Fibroblast of lung (primary cell): ENCODE measurements at regions not wholly inside any gene's neighbourhood (a gene's known extent, or its start where the extent isn't known, plus 50 kb on each side); places are given as distances from the start of the nearest gene placed in this dataset.

Source experiments
- DNase-seq, 2 donors: peaks; one replicate each; pipeline versions ENCODE4 v3.0.0 to v3.0.0-alpha.2; 2010; ENCODE audit warnings: low read depth in 2 of 2
- H2AFZ ChIP-seq: 2 replicates; pipeline ENCODE4 v1.5.1; 2012; ENCODE audit warnings: low read length, control low read depth, inconsistent platforms
- H3K27ac ChIP-seq: 2 replicates; pipeline ENCODE4 v1.5.1; 2011; ENCODE audit warnings: low read length, control low read depth; ENCODE audit not compliant: insufficient read depth
- H3K27me3 ChIP-seq: 2 replicates; pipeline ENCODE4 v1.5.1; 2011; ENCODE audit warnings: mild to moderate bottlenecking, low read length; ENCODE audit not compliant: control insufficient read depth, insufficient read depth
- H3K36me3 ChIP-seq: 2 replicates; pipeline ENCODE4 v1.5.1; 2011; ENCODE audit warnings: low read length; ENCODE audit not compliant: control insufficient read depth, insufficient read depth
- H3K4me1 ChIP-seq: 2 replicates; pipeline ENCODE4 v1.5.1; 2011; ENCODE audit warnings: low read length; ENCODE audit not compliant: control insufficient read depth, insufficient read depth; ENCODE audit errors: extremely low read depth
- H3K4me2 ChIP-seq: 2 replicates; pipeline ENCODE4 v1.5.1; 2011; ENCODE audit warnings: low read length, control low read depth; ENCODE audit not compliant: insufficient read depth; ENCODE audit errors: extremely low read depth
- H3K4me3 ChIP-seq, 4 experiments: fragments of 200-600 bp in 1 of 4; sonication (generic) in 1 of 4; replicated peaks in 1 of 4; 2 replicates each; pipeline ENCODE4 v1.5.1; 2011 to 2016; ENCODE audit warnings: low read length in 4 of 4, low read depth in 3 of 4, mild to moderate bottlenecking in 3 of 4, control low read depth in 2 of 4, inconsistent platforms in 1 of 4, mixed read lengths in 1 of 4; ENCODE audit not compliant: insufficient read depth in 1 of 4; ENCODE audit errors: control extremely low read depth in 1 of 4
- H3K79me2 ChIP-seq: 2 replicates; pipeline ENCODE4 v1.5.1; 2012; ENCODE audit warnings: mild to moderate bottlenecking, low read length, inconsistent platforms; ENCODE audit not compliant: control insufficient read depth, insufficient read depth
- H3K9ac ChIP-seq: 2 replicates; pipeline ENCODE4 v1.5.1; 2011; ENCODE audit warnings: mild to moderate bottlenecking, low read length, control low read depth; ENCODE audit not compliant: insufficient read depth
- H3K9me3 ChIP-seq: 2 replicates; pipeline ENCODE4 v1.5.1; 2012; ENCODE audit warnings: low read depth, low read length; ENCODE audit not compliant: control insufficient read depth, insufficient read depth
- H4K20me1 ChIP-seq: 2 replicates; pipeline ENCODE4 v1.5.1; 2011; ENCODE audit warnings: low read length; ENCODE audit not compliant: control insufficient read depth, insufficient read depth; ENCODE audit errors: extremely low read depth
- EZH2 ChIP-seq: IDR thresholded peaks from 2 replicates; pipeline ENCODE4 v1.5.1; 2012; ENCODE audit warnings: low read length, control low read depth, mild to moderate bottlenecking; ENCODE audit errors: missing control alignments
- TF ChIP-seq, protein P1 (sequence below), 2 donors: IDR thresholded peaks in 1 of 2; conservative IDR thresholded peaks in 1 of 2; 1 replicate in 1 of 2; 2 replicates in 1 of 2; pipeline ENCODE4 v1.5.1; 2011 to 2012; ENCODE audit warnings: low read length in 2 of 2, control low read depth in 1 of 2, inconsistent platforms in 1 of 2, low read depth in 1 of 2, mild to moderate bottlenecking in 1 of 2

DNA sequence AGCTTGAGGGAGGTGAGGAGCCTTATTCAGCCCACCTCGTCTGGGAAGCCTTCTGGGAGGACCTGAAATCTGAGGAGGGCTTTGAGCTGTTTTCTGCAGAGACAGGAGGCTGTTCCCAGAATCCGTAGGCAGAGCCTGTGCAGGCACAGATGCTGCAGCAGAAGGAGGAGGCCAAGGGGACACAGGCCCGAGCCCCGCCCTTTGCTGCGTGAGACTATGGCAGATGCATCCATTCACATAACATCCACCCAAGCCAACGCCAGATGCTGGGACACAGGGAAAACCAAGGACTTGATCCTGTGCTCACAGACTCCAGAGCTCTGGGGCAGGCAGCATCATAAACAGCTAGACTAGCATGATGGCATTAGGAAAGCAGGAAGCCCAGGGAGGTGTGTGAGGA lies 98.2 kb downstream of the KCNF1 start:
- H3K27ac ChIP-seq = no peak overlapping the region
- H3K79me2 ChIP-seq = no peaks in the 10 kb centered on the region
- peaks cover 2% of the 10 kb centered on the region for H3K27me3 ChIP-seq
- TF ChIP-seq, protein P1, sequence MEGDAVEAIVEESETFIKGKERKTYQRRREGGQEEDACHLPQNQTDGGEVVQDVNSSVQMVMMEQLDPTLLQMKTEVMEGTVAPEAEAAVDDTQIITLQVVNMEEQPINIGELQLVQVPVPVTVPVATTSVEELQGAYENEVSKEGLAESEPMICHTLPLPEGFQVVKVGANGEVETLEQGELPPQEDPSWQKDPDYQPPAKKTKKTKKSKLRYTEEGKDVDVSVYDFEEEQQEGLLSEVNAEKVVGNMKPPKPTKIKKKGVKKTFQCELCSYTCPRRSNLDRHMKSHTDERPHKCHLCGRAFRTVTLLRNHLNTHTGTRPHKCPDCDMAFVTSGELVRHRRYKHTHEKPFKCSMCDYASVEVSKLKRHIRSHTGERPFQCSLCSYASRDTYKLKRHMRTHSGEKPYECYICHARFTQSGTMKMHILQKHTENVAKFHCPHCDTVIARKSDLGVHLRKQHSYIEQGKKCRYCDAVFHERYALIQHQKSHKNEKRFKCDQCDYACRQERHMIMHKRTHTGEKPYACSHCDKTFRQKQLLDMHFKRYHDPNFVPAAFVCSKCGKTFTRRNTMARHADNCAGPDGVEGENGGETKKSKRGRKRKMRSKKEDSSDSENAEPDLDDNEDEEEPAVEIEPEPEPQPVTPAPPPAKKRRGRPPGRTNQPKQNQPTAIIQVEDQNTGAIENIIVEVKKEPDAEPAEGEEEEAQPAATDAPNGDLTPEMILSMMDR (conservative IDR thresholded peaks at IDR 0.05 in 1 of 2, IDR thresholded peaks at IDR 0.05 in 1 of 2; ENCODE audit: low read depth in 1 of 2, low read length in 2 of 2) = no peak
- TF ChIP-seq EZH2 = no peak
- no peak overlapping the region for H2AFZ ChIP-seq
- H3K4me1 ChIP-seq = no peaks in the 10 kb centered on the region
- H3K9ac ChIP-seq = no peak overlapping the region
- no peak overlapping the region for H3K4me2 ChIP-seq
- no peaks in the 10 kb centered on the region for H3K36me3 ChIP-seq
- H3K9me3 ChIP-seq = no peaks in the 10 kb centered on the region
- no peaks in the 10 kb centered on the region for H4K20me1 ChIP-seq
- H3K4me3 ChIP-seq = no peak overlapping the region
- DNase-seq = no peak

DNA sequence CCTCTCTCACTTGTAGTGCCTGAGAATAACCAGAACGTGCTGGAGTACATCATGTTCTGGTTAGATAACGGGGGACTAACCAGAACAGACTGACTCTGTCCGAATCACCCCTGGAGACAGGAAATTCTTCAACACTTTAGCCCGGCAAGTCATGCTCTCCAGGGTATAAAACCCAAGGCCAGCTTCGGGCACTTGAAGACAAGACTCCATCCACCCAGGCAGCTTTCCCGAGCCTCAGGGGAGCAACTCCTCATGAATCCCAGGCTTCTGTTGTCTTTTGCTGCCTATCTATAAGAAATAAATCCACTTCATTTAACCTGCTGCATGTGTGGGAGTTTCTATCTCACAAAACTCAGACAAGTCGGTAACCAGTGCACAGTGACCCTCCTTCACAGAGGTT lies 99.6 kb downstream of the KCNF1 start:
- Histone ChIP-seq H3K4me2 (no peak overlapping the region), H4K20me1 (no peaks in the 10 kb centered on the region), H3K79me2 (no peaks in the 10 kb centered on the region), H3K27ac (no peak overlapping the region), H3K27me3 (peaks cover 12% of the 10 kb centered on the region), H3K4me3 (no peak overlapping the region), H2AFZ (no peak overlapping the region), H3K4me1 (no peaks in the 10 kb centered on the region), H3K9ac (no peak overlapping the region), H3K36me3 (no peaks in the 10 kb centered on the region), H3K9me3 (no peaks in the 10 kb centered on the region)
- TF ChIP-seq EZH2 = no peak
- TF ChIP-seq, protein P1 (conservative IDR thresholded peaks at IDR 0.05 in 1 of 2, IDR thresholded peaks at IDR 0.05 in 1 of 2; ENCODE audit: low read depth in 1 of 2, low read length in 2 of 2) = no peak
- DNase-seq = no peak

DNA sequence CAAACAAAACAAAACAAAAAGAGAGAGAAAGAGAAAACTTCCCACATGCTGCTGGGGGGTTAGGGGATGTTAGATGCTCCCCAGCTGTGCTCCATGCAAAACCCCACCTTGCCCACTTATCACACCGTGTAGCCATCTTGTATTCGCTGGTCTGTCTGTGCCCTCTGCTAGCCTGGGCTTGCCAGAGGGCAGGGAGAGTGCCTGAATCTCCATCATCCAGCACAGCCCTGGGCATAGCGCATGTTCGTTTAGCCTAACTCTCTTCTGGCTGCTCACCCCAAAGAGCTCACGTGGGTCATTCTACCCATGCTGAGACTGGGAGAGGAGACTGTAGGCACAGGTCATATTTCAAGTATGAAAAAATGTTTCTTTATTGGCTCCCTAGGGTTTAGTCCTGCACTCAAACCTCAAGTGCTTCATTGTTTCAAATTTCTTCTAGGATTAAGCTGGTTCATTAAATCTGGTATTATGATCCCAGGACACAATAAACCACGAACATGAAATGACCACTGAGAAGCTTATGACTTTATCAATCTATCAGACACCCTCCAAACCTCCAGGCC lies 100.5 kb downstream of the KCNF1 start:
- Histone ChIP-seq H3K27me3 (peaks cover 13% of the 10 kb centered on the region), H3K9ac (no peak overlapping the region), H3K36me3 (no peaks in the 10 kb centered on the region), H4K20me1 (no peaks in the 10 kb centered on the region), H2AFZ (no peak overlapping the region), H3K4me1 (no peaks in the 10 kb centered on the region), H3K4me3 (no peak overlapping the region), H3K79me2 (no peaks in the 10 kb centered on the region), H3K4me2 (no peak overlapping the region), H3K9me3 (no peaks in the 10 kb centered on the region), H3K27ac (no peak overlapping the region)
- no peak for DNase-seq
- no peak for TF ChIP-seq EZH2
- TF ChIP-seq, protein P1 (conservative IDR thresholded peaks at IDR 0.05 in 1 of 2, IDR thresholded peaks at IDR 0.05 in 1 of 2; ENCODE audit: low read depth in 1 of 2, low read length in 2 of 2) = no peak
